ENCODE measurements at regions not wholly inside any gene's neighbourhood (a gene's known extent, or its start where the extent isn't known, plus 50 kb on each side); places are given as distances from the start of the nearest gene placed in this dataset.

DNA sequence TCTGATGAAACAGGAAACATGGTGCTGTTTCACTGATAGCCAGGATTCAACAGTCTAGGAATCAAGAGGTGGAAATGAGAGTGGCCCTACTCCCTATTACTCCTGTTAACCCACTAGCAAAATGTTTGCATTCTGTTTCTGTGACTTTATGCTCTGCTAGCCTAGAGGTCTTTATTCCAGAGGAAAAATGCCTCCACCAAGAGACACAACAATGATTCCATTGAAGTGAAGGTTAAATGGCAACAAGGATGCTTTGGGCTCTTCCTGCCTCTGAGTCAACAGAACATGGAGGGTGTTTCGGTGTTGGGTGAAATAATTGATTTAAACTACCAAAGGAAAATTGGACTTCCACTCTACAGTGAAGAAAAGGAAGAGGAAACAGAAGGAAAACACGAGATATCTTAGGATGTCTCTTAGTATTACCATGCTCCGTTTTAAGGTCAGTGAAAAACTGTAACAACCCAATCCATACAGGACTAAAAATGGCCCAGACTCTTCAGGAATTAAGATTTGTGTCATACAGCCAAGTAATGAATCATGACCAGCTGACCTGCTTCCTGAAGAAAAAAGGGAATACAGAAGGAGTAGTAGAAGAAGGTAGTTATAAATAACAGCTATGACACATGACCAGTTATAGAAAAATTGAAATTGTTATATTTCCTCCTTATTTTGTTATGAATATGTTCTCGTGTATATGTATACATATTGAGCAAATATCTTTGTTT, 1237.8 kb downstream of the NCAM2 start:
- no peaks in the 10 kb centered on the region for H3K36me3 Mint-ChIP-seq (ENCODE audit: low read depth)
- H3K27ac Mint-ChIP-seq: no peak overlapping the region
- H3K9me3 Mint-ChIP-seq: peaks cover 55% of the 10 kb centered on the region

DNA sequence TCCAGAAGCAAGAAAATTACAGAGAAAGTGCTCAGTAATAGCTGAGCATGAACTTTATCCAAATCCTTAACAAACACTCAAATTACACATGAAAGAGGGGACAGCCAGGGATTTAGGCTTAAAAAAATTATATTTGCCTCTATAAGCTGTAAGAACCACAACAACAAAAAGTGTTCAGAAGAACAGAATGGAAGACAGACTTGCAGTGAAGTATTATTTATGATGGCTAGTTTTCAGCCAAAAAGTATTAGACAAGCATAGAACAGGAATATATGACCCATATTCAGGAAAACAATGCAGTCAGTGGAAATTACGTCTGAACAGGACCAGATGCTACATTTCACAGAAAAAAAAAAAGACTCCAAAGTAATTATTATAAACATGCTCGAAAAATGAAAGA, 1246.3 kb downstream of the NCAM2 start:
- H3K4me1 Mint-ChIP-seq (ENCODE audit: low read depth): no peaks in the 10 kb centered on the region
- TF ChIP-seq, protein P1, sequence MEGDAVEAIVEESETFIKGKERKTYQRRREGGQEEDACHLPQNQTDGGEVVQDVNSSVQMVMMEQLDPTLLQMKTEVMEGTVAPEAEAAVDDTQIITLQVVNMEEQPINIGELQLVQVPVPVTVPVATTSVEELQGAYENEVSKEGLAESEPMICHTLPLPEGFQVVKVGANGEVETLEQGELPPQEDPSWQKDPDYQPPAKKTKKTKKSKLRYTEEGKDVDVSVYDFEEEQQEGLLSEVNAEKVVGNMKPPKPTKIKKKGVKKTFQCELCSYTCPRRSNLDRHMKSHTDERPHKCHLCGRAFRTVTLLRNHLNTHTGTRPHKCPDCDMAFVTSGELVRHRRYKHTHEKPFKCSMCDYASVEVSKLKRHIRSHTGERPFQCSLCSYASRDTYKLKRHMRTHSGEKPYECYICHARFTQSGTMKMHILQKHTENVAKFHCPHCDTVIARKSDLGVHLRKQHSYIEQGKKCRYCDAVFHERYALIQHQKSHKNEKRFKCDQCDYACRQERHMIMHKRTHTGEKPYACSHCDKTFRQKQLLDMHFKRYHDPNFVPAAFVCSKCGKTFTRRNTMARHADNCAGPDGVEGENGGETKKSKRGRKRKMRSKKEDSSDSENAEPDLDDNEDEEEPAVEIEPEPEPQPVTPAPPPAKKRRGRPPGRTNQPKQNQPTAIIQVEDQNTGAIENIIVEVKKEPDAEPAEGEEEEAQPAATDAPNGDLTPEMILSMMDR (IDR thresholded peaks at IDR 0.05): no peak
- H3K9me3 Mint-ChIP-seq: peaks cover 26% of the 10 kb centered on the region
- H3K36me3 Mint-ChIP-seq (ENCODE audit: low read depth): no peaks in the 10 kb centered on the region
- no peak overlapping the region for H3K27ac Mint-ChIP-seq
- DNase-seq: no peak
- no peak overlapping the region for H3K4me3 Mint-ChIP-seq
- peaks cover 1% of the 10 kb centered on the region; the same call in 1 of the 2 replicates for H3K27me3 Mint-ChIP-seq (ENCODE audit: insufficient read depth)

More for the DNA sequence above, 1237.8 kb downstream of the NCAM2 start:
- no peak for DNase-seq
- Mint-ChIP-seq H3K4me3 (no peak overlapping the region), H3K4me1 (ENCODE audit: low read depth) (no peaks in the 10 kb centered on the region), H3K27me3 (ENCODE audit: insufficient read depth) (no peaks in the 10 kb centered on the region)
- TF ChIP-seq, protein P1 (IDR thresholded peaks at IDR 0.05): no peak

DNA sequence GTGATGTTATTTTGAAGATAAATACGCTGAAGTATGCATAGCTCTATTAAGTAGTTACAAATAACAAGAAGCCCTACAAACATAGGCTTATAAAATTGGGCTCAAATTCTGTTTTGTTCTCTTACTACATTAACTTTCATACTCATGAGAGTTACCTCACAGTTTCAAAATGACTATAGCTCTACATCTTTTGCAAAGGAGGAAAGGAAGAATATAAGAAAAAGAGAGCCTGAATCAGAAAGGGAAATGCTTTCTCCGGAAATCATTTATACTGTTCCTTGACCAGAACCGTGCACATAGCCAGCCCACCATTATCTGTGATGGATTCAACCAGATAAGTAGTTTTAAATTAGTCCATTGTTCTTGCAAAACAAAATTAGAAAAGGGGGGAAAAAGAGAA, 1252.1 kb downstream of the NCAM2 start:
- H3K9me3 Mint-ChIP-seq: peaks cover 28% of the 10 kb centered on the region
- no peak for DNase-seq
- H3K27ac Mint-ChIP-seq: no peak overlapping the region
- TF ChIP-seq, protein P1 (IDR thresholded peaks at IDR 0.05): no peak
- no peaks in the 10 kb centered on the region for H3K4me1 Mint-ChIP-seq (ENCODE audit: low read depth)
- no peaks in the 10 kb centered on the region for H3K27me3 Mint-ChIP-seq (ENCODE audit: insufficient read depth)
- no peak overlapping the region for H3K4me3 Mint-ChIP-seq
- no peaks in the 10 kb centered on the region for H3K36me3 Mint-ChIP-seq (ENCODE audit: low read depth)

DNA sequence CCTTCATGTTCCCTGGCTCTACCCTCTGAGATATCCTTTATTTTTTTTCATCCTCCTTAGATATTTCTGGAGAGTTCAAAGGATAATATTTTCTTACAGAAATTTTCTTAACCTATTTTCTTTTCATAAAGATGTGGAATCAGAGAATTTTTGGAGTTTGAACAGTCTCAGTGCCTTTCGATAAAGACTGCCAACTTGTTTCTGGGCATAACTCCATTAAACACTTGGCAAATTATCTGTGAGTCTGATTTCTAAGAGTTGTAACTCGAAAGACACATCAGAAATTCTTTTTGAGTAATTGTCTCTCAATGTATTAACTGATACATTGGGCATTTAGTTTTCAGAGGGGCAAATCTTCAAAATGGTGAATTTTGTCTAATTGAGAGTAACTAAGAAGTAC, 1255.6 kb downstream of the NCAM2 start:
- Mint-ChIP-seq H3K27me3 (ENCODE audit: insufficient read depth) (no peaks in the 10 kb centered on the region), H3K4me3 (no peak overlapping the region), H3K4me1 (ENCODE audit: low read depth) (no peaks in the 10 kb centered on the region), H3K27ac (no peak overlapping the region), H3K9me3 (peaks cover 41% of the 10 kb centered on the region), H3K36me3 (ENCODE audit: low read depth) (no peaks in the 10 kb centered on the region)
- DNase-seq: no peak
- TF ChIP-seq, protein P1 (IDR thresholded peaks at IDR 0.05): no peak

DNA sequence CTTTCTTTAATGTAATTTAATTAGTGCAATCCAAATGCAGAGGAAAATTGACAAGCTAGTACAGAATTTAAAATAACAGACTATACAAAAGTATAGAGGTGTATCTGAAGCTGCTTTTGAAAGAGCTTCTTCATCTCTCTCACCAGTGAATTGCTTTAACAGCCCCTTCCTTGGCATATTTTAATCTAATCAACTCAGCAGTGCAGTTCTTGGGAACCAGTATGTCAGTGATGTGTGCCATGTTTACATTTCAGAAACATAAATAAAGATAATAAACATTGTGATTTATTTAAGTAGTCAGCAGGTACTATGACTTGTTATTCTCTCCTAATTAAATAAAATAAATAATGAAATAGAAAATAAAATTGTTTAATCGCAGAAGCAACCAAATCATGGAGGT, 1260.6 kb downstream of the NCAM2 start:
- Mint-ChIP-seq H3K27me3 (ENCODE audit: insufficient read depth) (no peaks in the 10 kb centered on the region), H3K4me1 (ENCODE audit: low read depth) (no peaks in the 10 kb centered on the region), H3K36me3 (ENCODE audit: low read depth) (no peaks in the 10 kb centered on the region), H3K9me3 (peaks cover 39% of the 10 kb centered on the region), H3K27ac (no peak overlapping the region), H3K4me3 (no peak overlapping the region)
- no peak for DNase-seq
- TF ChIP-seq, protein P1 (IDR thresholded peaks at IDR 0.05): no peak
